ENCODE measurements at regions not wholly inside any gene's neighbourhood (a gene's known extent, or its start where the extent isn't known, plus 50 kb on each side); places are given as distances from the start of the nearest gene placed in this dataset.
A peak's percentile ranks its signal among the peaks of the same experiment; 100 is the strongest.

GRCh38 chr2:234374736-234375135 is 122.1 kb downstream of the ARL4C start:
- Histone ChIP-seq H3K4me3 (no peak overlapping the region), H3F3A (replicated peaks; ENCODE audit: low read depth) (no peaks in the 10 kb centered on the region), H4K20me1 (replicated peaks; ENCODE audit: insufficient read depth) (no peaks in the 10 kb centered on the region), H3K79me2 (replicated peaks; ENCODE audit: insufficient read depth) (no peaks in the 10 kb centered on the region), H3K27me3 (ENCODE audit: insufficient read depth) (no peaks in the 10 kb centered on the region), H3K9me2 (ENCODE audit: insufficient read depth) (no peaks in the 10 kb centered on the region), H3K4me1 (ENCODE audit: insufficient read depth) (peaks cover 5% of the 10 kb centered on the region), H3K36me3 (ENCODE audit: insufficient read depth) (no peaks in the 10 kb centered on the region), H3K4me2 (no peak overlapping the region), H2AFZ (peak overlapping the region; percentile 32; the same call in 1 of the 2 replicates), H3K27ac (ENCODE audit: low read depth) (no peak overlapping the region)
- 0 out of 3 replicates have a peak, but pooled peaks cover 3% of the 10 kb centered on the region for H3K36me3 Mint-ChIP-seq (ENCODE audit: low read depth)
- H3K4me3 Mint-ChIP-seq, result no peak overlapping the region
- peaks cover 7% of the 10 kb centered on the region for H3K27me3 Mint-ChIP-seq (ENCODE audit: insufficient read depth, low read depth, poor library complexity)
- no peak for ATAC-seq
- DNase-seq (ENCODE audit: low spot score), result no peak
- H3K4me1 Mint-ChIP-seq, result peaks cover 10% of the 10 kb centered on the region
- TF ChIP-seq EZH2phosphoT487 (IDR thresholded peaks at IDR 0.05; ENCODE audit: unreplicated experiment), result no peak
- H3K27ac Mint-ChIP-seq, result no peak overlapping the region
- peaks cover 3% of the 10 kb centered on the region; the same call in 2 of the 3 replicates for H3K9me3 Mint-ChIP-seq

- peaks cover 10% of the 10 kb centered on the region for H3K4me1 Mint-ChIP-seq
- no peaks in the 10 kb centered on the region for H3K27me3 ChIP-seq (ENCODE audit: insufficient read depth)
- no peaks in the 10 kb centered on the region for H3K9me3 Mint-ChIP-seq
- no peaks in the 10 kb centered on the region for H3K79me2 ChIP-seq (replicated peaks; ENCODE audit: insufficient read depth)
- H3K27ac ChIP-seq (ENCODE audit: low read depth), result no peak overlapping the region
- no peaks in the 10 kb centered on the region for H4K20me1 ChIP-seq (replicated peaks; ENCODE audit: insufficient read depth)
- H3K36me3 Mint-ChIP-seq (ENCODE audit: low read depth), result no peaks in the 10 kb centered on the region
- peaks cover 7% of the 10 kb centered on the region for H3K27me3 Mint-ChIP-seq (ENCODE audit: insufficient read depth, low read depth, poor library complexity)
- DNase-seq (ENCODE audit: low spot score), result no peak
- no peak overlapping the region for H3K4me3 Mint-ChIP-seq
- no peaks in the 10 kb centered on the region for H3K36me3 ChIP-seq (ENCODE audit: insufficient read depth)
- no peak overlapping the region; the same call in 1 of the 2 replicates for H2AFZ ChIP-seq
- H3F3A ChIP-seq (replicated peaks; ENCODE audit: low read depth), result no peaks in the 10 kb centered on the region
- peaks cover 5% of the 10 kb centered on the region for H3K4me1 ChIP-seq (ENCODE audit: insufficient read depth)
- no peaks in the 10 kb centered on the region for H3K9me2 ChIP-seq (ENCODE audit: insufficient read depth)
- no peak overlapping the region for H3K27ac Mint-ChIP-seq
- no peak for ATAC-seq
- no peak overlapping the region for H3K4me2 ChIP-seq
- no peak overlapping the region for H3K4me3 ChIP-seq
- TF ChIP-seq REST (IDR thresholded peaks at IDR 0.05; ENCODE audit: unreplicated experiment), result no peak
- no peak for TF ChIP-seq CTCF (conservative IDR thresholded peaks at IDR 0.05; ENCODE audit: low read depth in 2 of 2)
- no peak for TF ChIP-seq ZNF114 (CRISPR knock-in tag; IDR thresholded peaks at IDR 0.05)
- TF ChIP-seq STAT1 (IDR thresholded peaks at IDR 0.05; ENCODE audit: unreplicated experiment), result no peak
- no peak for TF ChIP-seq ZNF462 (CRISPR knock-in tag; IDR thresholded peaks at IDR 0.05)
- TF ChIP-seq NANOG (IDR thresholded peaks at IDR 0.05; ENCODE audit: borderline replicate concordance), result no peak
- TF ChIP-seq EZH2 (IDR thresholded peaks at IDR 0.05; ENCODE audit: low read depth, unreplicated experiment), result no peak
- TF ChIP-seq ZNF331 (CRISPR knock-in tag; IDR thresholded peaks at IDR 0.05; ENCODE audit: low read depth), result no peak
- TF ChIP-seq JUNB (IDR thresholded peaks at IDR 0.05; ENCODE audit: unreplicated experiment), result no peak
These were observed 122.8 kb downstream of the ARL4C start for GRCh38 chr2:234374150-234374508.
